ENCODE measurements at regions not wholly inside any gene's neighbourhood (a gene's known extent, or its start where the extent isn't known, plus 50 kb on each side); places are given as distances from the start of the nearest gene placed in this dataset.

DNA sequence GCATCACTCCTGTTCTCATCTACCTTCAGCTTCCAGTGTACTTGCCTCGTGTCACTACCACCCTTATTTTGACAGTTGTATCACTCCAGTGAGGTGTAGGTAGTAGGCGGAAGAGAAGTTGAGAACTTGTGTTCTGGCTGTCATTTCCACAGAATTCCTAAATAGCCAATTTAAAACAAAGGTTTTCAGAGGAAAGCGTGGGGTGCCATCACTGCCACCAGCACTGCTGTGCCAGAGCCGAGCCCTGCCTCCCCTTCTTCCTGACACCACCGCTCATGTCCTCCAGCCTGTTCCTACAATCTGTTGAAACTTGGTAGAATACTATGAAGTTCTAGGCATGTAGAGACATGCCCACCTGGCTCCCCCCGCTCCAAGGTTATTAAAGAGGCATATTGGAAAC is 215.8 kb downstream of the TANC2 start:
- TF ChIP-seq POLR2A (IDR thresholded peaks at IDR 0.05; ENCODE audit: low read depth, low read length) (no peak), POLR2AphosphoS5 (IDR thresholded peaks at IDR 0.05; ENCODE audit: low read depth, low read length) (no peak), TAF1 (IDR thresholded peaks at IDR 0.05; ENCODE audit: low read depth, low read length) (no peak), SPI1 (IDR thresholded peaks at IDR 0.05; ENCODE audit: low read depth, low read length) (no peak)
